PC-9 (cell line): ENCODE measurements at regions not wholly inside any gene's neighbourhood (a gene's known extent, or its start where the extent isn't known, plus 50 kb on each side); places are given as distances from the start of the nearest gene placed in this dataset.

Experiments used
- CTCF ChIP-seq: fragments of 200-600 bp; sonication (generic); conservative IDR thresholded peaks from 2 replicates; pipeline ENCODE4 v1.6.1; 2017; ENCODE audit warnings: mixed run types, antibody characterized with exemption, mild to moderate bottlenecking, moderate library complexity
- EZH2 ChIP-seq: fragments of 200-600 bp; sonication (generic); IDR thresholded peaks from 2 replicates; pipeline ENCODE4 v1.8.0; 2017; ENCODE audit warnings: antibody characterized with exemption, low read depth

- TF ChIP-seq CTCF = no peak
- no peak for TF ChIP-seq EZH2
Measured at GRCh38 chr2:12930391-12930790, 213.7 kb downstream of the TRIB2 start.
